Activated CD4-positive, alpha-beta memory T cell treated with anti-CD3 and anti-CD28 coated beads for 36 hours (primary cell): ENCODE measurements at regions not wholly inside any gene's neighbourhood (a gene's known extent, or its start where the extent isn't known, plus 50 kb on each side); places are given as distances from the start of the nearest gene placed in this dataset.

ENCODE experiments used
- CTCF ChIA-PET: fragments of 350-600 bp; sonication (Branson Sonifier 250); formaldehyde crosslinking; loops from one replicate; lab custom pipeline; 2021; ENCODE audit warnings: antibody characterized with exemption, inconsistent platforms; lab: Charles Lee
- POLR2A ChIA-PET: fragments of 350-600 bp; sonication (Branson Sonifier 250); formaldehyde crosslinking; loops from one replicate; lab custom pipeline; 2021; ENCODE audit warnings: antibody characterized with exemption; lab: Charles Lee
- DNase-seq: peaks from one replicate; pipeline ENCODE4 v3.0.0-alpha.2; 2020
- H3K27ac Mint-ChIP-seq: one replicate; pipeline ENCODE4 v1.8.0; 2021; ENCODE audit warnings: mixed read lengths
- H3K27me3 Mint-ChIP-seq: one replicate; pipeline ENCODE4 v1.8.0; 2021; ENCODE audit warnings: mixed read lengths
- H3K36me3 Mint-ChIP-seq: one replicate; pipeline ENCODE4 v1.8.0; 2021; ENCODE audit warnings: mixed read lengths
- H3K4me1 Mint-ChIP-seq: one replicate; pipeline ENCODE4 v1.8.0; 2021; ENCODE audit warnings: low read depth, mixed read lengths
- H3K4me3 Mint-ChIP-seq: one replicate; pipeline ENCODE4 v1.8.0; 2021; ENCODE audit warnings: mild to moderate bottlenecking, mixed read lengths
- H3K9me3 Mint-ChIP-seq: one replicate; pipeline ENCODE4 v1.8.0; 2021; ENCODE audit warnings: mixed read lengths
- intact Hi-C: fragments of 100-400 bp; cut with micrococcal nuclease; formaldehyde crosslinking; loops from one replicate; pipeline ENCODE4 v1.15.1; 2023

DNA sequence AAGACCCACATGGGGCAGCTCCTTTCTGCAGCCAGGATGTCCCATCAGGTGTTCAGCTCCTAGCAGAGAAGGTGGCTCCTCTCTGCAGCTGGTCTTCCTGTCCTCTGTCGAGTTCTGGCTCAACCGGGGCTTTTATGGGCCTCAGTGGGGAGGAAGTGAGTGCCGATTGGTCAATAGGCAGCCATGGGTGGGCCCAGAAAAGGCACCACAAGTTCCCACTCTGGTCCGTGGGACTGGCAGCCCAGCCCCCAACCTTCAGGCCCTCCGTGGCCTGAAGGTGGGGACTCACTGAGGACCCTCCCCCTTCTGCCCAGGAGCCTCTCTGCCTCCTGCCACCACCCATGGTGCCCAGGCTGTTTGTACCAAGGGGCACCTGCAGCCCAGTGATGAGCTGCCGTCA lies 161.7 kb upstream of the DUSP10 start:
- H3K27ac Mint-ChIP-seq = no peak overlapping the region
- no peaks in the 10 kb centered on the region for H3K4me1 Mint-ChIP-seq
- DNase-seq = no peak
- ChIA-PET POLR2A (no interaction called here), CTCF (no interaction called here)
- H3K4me3 Mint-ChIP-seq = no peak overlapping the region
- no peaks in the 10 kb centered on the region for H3K9me3 Mint-ChIP-seq
- no peaks in the 10 kb centered on the region for H3K36me3 Mint-ChIP-seq
- no peaks in the 10 kb centered on the region for H3K27me3 Mint-ChIP-seq
- intact Hi-C loops = no loop called here

DNA sequence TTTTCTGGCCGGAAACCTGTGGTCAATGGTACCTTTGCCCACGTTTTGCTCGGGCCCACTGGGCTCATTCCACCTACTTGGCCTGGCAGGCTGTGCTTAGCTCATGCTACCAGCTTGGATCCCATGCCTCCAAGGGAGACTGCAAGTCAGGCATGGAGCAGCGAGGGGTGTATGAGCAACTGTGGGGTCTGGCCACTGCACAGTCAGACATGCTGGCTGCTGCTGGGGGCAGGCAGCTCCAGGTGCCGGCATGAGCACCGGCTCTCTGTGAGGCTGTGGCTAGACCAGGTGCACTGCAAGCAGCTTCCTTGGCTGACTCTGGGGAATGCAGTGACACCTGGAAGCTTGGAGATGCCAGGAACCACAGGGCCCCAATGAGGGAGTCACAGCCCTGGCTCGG lies 161.1 kb upstream of the DUSP10 start:
- Mint-ChIP-seq H3K4me3 (no peak overlapping the region), H3K36me3 (no peaks in the 10 kb centered on the region), H3K4me1 (no peaks in the 10 kb centered on the region), H3K27me3 (no peaks in the 10 kb centered on the region), H3K9me3 (no peaks in the 10 kb centered on the region), H3K27ac (no peak overlapping the region)
- ChIA-PET CTCF (no interaction called here), POLR2A (no interaction called here)
- no peak for DNase-seq
- intact Hi-C loops = no loop called here

DNA sequence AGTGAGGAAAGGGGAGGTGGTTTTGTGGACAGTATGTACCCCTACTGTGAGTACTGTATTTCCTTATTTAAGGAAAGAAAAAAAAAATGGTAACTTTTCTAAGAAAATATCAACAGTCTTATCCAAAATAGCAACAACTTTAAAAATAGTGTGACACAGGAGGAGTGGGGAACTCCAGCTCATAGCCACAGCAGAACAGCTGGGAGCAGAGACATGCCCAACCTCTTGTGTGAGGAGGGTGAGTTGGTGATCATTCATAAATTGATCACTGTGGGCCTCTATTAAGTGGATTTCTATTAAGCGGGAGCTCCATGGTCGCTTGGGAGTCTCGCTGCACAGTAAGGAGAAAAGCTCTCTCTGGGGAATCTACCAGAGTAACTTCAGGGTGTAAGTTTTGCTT lies 158.8 kb upstream of the DUSP10 start:
- Mint-ChIP-seq H3K36me3 (no peaks in the 10 kb centered on the region), H3K9me3 (no peaks in the 10 kb centered on the region), H3K27ac (no peak overlapping the region), H3K4me3 (no peak overlapping the region), H3K27me3 (no peaks in the 10 kb centered on the region), H3K4me1 (no peaks in the 10 kb centered on the region)
- DNase-seq = no peak
- intact Hi-C loops = no loop called here
- ChIA-PET POLR2A (no interaction called here), CTCF (no interaction called here)

DNA sequence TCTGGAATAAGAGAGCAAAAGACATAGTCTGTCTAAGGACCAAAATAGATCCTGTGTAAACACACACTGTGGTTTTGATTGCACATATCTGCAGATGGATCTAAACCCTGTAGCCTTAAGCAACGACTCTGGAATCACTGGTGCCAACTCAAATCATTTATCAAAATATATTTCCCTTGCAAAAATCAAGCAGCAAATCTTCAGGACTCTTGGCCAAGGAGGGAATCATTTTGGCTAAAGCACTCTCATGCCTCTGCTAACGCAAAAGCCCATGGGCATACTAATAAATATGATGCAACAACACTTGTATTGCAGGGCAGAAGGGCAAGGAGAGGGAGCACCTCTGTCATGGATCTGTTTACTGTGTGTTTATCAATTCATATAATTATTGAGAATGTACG lies 155.4 kb upstream of the DUSP10 start:
- ChIA-PET CTCF (no interaction called here), POLR2A (no interaction called here)
- Mint-ChIP-seq H3K9me3 (no peaks in the 10 kb centered on the region), H3K27ac (no peak overlapping the region), H3K4me1 (no peaks in the 10 kb centered on the region), H3K27me3 (no peaks in the 10 kb centered on the region), H3K36me3 (no peaks in the 10 kb centered on the region), H3K4me3 (no peak overlapping the region)
- intact Hi-C loops = no loop called here
- no peak for DNase-seq

DNA sequence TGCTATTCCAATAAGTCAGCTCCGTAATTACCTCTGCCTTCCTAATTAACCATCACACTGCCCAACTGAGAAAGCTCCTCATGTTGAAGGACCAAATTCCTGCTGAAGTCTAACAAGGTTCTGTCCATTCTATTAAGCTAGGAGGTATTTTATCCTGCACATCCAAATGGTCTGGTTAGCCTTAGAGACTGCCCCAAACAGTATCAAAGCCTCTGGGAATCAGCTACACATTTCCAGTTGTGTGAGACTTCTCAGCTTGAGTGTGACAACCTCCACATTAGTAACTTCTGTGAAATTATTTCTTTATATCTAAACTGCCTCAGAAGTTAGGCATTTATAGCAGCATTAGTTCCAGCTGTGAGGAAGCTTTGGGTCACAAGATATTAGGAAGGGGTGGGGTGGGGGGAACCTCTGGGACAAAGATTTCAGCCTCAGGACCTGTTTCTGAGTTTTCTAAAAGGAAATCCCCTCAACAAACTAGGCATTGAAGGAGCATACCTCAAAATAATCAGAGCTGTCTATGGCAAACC lies 150.5 kb upstream of the DUSP10 start:
- no peak for DNase-seq
- no peak overlapping the region for H3K27ac Mint-ChIP-seq
- no peaks in the 10 kb centered on the region for H3K4me1 Mint-ChIP-seq
- H3K27me3 Mint-ChIP-seq = peaks cover 9% of the 10 kb centered on the region
- POLR2A ChIA-PET = no interaction called here
- CTCF ChIA-PET = interaction anchor here (0.8 to 1.1 kb wide), 2 partner anchors 415 to 572 kb away, joined by 3 read pairs; no protein-coding TSS in a partner anchor
- no peaks in the 10 kb centered on the region for H3K36me3 Mint-ChIP-seq
- intact Hi-C loops = no loop called here
- no peak overlapping the region for H3K4me3 Mint-ChIP-seq
- no peaks in the 10 kb centered on the region for H3K9me3 Mint-ChIP-seq

DNA sequence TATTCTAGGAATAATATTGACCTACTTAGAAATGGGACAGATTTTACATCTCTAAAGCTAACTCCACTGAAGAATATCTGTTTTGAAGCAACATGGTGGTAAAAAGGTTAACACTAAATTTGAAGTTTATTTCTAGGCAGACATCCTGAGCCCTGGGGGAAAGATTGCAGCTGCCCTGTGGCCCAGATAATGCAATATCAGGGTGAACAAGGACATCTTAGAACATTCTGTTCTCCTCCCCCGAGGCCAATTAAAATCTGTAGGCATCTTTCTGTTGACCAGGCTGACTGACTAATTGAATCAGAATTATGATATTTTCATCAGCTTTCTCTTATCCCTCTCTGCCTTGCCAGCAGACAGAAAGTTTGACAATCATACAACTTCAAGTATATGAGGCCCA lies 149.8 kb upstream of the DUSP10 start:
- Mint-ChIP-seq H3K4me3 (no peak overlapping the region), H3K9me3 (no peaks in the 10 kb centered on the region), H3K4me1 (no peaks in the 10 kb centered on the region), H3K36me3 (no peaks in the 10 kb centered on the region), H3K27ac (no peak overlapping the region), H3K27me3 (peaks cover 9% of the 10 kb centered on the region)
- ChIA-PET CTCF (interaction anchor here (1.1 kb wide), 1 partner anchor 414 kb away, joined by 3 read pairs; no protein-coding TSS in a partner anchor), POLR2A (no interaction called here)
- intact Hi-C loops = no loop called here
- DNase-seq = no peak

DNA sequence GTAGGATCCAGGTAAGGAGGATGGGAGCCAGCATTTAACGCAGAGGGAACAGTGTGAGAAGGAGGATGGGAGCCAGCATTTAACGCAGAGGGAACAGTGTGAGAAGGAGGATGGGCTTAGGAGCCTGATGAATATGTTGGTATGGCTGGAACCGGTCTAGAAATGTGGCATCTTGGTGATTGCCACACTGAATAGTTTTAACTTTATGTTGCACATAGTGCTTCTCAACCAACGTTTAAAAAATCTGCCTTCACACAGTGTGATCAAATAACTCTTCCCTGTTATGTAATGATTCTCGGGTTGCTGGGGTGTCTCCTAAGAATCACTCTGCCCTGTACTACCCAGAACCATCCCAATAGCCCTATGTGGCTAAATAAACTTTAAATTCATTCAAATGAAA lies 146.9 kb upstream of the DUSP10 start:
- no peaks in the 10 kb centered on the region for H3K4me1 Mint-ChIP-seq
- H3K9me3 Mint-ChIP-seq = no peaks in the 10 kb centered on the region
- intact Hi-C loops = no loop called here
- H3K36me3 Mint-ChIP-seq = no peaks in the 10 kb centered on the region
- ChIA-PET POLR2A (no interaction called here), CTCF (no interaction called here)
- H3K4me3 Mint-ChIP-seq = no peak overlapping the region
- H3K27me3 Mint-ChIP-seq = peaks cover 9% of the 10 kb centered on the region
- no peak overlapping the region for H3K27ac Mint-ChIP-seq
- DNase-seq = no peak

DNA sequence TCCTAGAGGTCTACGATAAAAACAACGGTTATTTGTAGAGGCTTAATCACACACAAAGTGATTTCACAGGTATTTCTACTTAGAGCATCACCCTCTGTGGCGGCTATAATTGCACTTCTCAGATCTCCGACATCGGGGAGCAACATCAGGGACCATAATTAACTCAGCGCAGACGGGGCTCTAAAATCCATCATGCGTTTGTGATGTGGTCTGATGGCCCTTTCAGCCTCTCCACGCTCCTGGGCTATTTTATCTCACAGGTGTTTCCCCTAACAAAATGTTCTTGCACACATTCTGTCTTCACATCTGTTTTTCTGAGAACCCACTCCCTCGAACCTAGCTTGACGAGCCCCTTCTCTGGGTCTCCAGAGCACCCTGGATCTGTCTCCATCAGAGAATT lies 146.3 kb upstream of the DUSP10 start:
- no peak for DNase-seq
- ChIA-PET CTCF (no interaction called here), POLR2A (no interaction called here)
- Mint-ChIP-seq H3K27ac (no peak overlapping the region), H3K36me3 (no peaks in the 10 kb centered on the region), H3K27me3 (peaks cover 9% of the 10 kb centered on the region), H3K4me3 (no peak overlapping the region), H3K4me1 (no peaks in the 10 kb centered on the region), H3K9me3 (no peaks in the 10 kb centered on the region)
- intact Hi-C loops = no loop called here

DNA sequence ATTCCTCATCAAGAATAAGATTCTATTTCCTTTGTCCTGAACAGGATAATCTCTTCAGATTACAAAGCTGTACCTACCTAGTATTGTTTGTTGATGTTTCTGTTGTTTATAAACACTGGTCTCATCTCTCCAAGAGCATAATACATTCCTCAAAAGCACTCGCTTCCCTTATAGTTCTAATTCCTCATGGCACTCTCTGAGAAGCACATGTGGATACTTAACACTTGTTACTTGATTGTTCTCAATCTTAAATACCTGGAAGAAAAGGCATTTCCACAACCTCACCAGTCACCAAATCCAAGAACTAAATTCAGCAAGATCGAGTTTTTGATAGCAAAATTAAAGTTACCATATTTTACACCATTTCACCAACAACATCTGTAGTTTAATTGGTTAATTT lies 145.9 kb upstream of the DUSP10 start:
- ChIA-PET POLR2A (no interaction called here), CTCF (no interaction called here)
- no peak for DNase-seq
- no peaks in the 10 kb centered on the region for H3K9me3 Mint-ChIP-seq
- intact Hi-C loops = no loop called here
- no peak overlapping the region for H3K4me3 Mint-ChIP-seq
- no peaks in the 10 kb centered on the region for H3K36me3 Mint-ChIP-seq
- H3K4me1 Mint-ChIP-seq = no peaks in the 10 kb centered on the region
- peaks cover 9% of the 10 kb centered on the region for H3K27me3 Mint-ChIP-seq
- no peak overlapping the region for H3K27ac Mint-ChIP-seq

DNA sequence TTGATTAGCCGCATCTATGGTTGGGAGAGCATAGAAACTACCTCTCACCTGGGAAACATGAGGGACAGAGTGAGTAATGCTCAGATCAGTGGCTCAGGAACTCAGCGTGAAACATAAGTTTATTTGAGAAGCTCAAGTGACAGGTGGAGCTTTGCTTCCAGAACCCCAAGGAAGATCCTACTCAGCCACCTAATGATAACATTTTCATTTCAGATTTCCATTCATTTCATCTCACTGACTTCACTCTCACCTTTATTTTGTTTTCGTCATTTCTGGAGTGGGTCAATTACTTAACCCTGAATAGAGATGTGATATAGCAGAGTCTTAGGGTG lies 145.5 kb upstream of the DUSP10 start:
- Mint-ChIP-seq H3K4me1 (no peaks in the 10 kb centered on the region), H3K4me3 (no peak overlapping the region), H3K36me3 (no peaks in the 10 kb centered on the region), H3K9me3 (no peaks in the 10 kb centered on the region), H3K27me3 (peaks cover 9% of the 10 kb centered on the region), H3K27ac (no peak overlapping the region)
- intact Hi-C loops = no loop called here
- POLR2A ChIA-PET = no interaction called here
- CTCF ChIA-PET = no interaction called here
- no peak for DNase-seq

DNA sequence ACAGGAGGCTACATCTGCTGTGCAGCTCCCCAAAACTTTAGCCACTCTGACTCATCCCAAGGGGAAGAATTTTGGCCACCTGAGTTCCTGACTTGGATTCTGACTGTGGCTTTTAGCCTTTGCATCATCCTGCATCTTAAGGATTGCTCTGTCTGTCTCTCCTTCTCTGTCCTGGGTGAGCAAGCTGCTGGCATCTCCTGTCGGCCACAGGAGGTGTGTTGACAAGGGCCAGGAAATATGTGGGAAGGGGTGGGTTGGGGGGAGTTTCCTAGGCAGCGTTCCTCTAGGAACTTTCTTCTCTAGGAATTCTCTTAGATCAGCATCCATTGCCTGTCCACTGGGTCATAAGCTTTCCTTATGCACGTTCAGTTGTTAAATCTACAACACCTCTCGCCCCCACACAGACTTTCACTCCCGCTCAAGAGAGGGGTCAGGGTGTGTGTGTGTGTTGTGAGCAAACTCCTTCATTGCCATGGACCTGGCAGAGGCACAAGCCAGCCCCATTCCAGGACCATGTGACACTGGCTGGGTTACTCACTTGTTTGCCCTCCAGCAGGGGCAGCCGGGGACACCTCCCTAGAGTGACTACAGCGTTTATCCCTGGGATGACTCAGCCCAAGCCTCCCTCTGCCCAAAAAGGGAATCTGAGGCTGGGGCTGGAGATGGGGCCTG lies 145.0 kb upstream of the DUSP10 start:
- H3K36me3 Mint-ChIP-seq = no peaks in the 10 kb centered on the region
- DNase-seq = no peak
- H3K27ac Mint-ChIP-seq = no peak overlapping the region
- no peak overlapping the region for H3K4me3 Mint-ChIP-seq
- H3K27me3 Mint-ChIP-seq = peaks cover 9% of the 10 kb centered on the region
- ChIA-PET POLR2A (no interaction called here), CTCF (no interaction called here)
- H3K9me3 Mint-ChIP-seq = no peaks in the 10 kb centered on the region
- intact Hi-C loops = no loop called here
- H3K4me1 Mint-ChIP-seq = no peaks in the 10 kb centered on the region

DNA sequence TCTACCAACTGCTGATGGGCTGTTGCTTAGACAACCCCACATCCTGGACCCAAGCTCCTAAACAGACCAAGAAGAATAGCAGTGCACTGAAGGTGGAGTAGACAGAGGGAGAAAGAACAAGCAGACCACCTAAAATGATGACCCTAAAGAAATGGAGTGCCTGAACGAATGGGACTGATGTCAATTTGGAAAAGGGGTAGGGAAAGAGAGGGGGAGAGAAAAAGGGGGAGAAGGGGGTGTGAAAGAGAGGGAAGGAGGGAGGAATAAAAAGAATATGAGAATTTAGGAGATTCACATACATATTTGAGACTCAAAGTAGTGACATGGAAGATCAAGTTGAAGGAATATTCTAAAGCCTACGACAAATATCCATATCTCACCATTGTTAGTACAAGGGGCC lies 144.4 kb upstream of the DUSP10 start:
- CTCF ChIA-PET = no interaction called here
- no peak overlapping the region for H3K4me3 Mint-ChIP-seq
- intact Hi-C loops = no loop called here
- no peaks in the 10 kb centered on the region for H3K9me3 Mint-ChIP-seq
- H3K27ac Mint-ChIP-seq = no peak overlapping the region
- POLR2A ChIA-PET = no interaction called here
- no peak for DNase-seq
- peaks cover 9% of the 10 kb centered on the region for H3K27me3 Mint-ChIP-seq
- H3K36me3 Mint-ChIP-seq = no peaks in the 10 kb centered on the region
- H3K4me1 Mint-ChIP-seq = no peaks in the 10 kb centered on the region

DNA sequence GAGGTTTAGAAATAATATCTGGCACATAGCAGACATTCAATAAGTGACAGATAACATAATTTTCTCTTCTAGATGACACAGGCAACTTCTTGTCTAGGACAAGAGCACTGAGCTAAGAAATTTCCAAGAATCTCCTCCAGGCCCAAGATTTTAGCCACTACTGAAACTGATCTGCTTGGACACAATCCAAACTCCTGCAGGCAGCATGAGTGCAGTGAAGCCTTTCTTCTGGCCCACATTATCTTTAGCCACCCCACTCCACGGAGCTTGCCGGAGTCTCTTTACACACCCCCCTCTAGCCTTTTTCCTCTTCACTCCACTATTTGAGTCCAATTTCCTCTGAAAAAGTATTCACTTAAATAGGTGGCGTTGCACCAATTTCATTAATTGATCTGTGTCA lies 142.9 kb upstream of the DUSP10 start:
- no peaks in the 10 kb centered on the region for H3K9me3 Mint-ChIP-seq
- ChIA-PET CTCF (no interaction called here), POLR2A (no interaction called here)
- no peaks in the 10 kb centered on the region for H3K36me3 Mint-ChIP-seq
- H3K4me3 Mint-ChIP-seq = no peak overlapping the region
- no peaks in the 10 kb centered on the region for H3K4me1 Mint-ChIP-seq
- intact Hi-C loops = no loop called here
- no peak for DNase-seq
- H3K27ac Mint-ChIP-seq = no peak overlapping the region
- peaks cover 9% of the 10 kb centered on the region for H3K27me3 Mint-ChIP-seq
